HL-60 (cell line): ENCODE measurements at regions not wholly inside any gene's neighbourhood (a gene's known extent, or its start where the extent isn't known, plus 50 kb on each side); places are given as distances from the start of the nearest gene placed in this dataset.

Source experiments
- GABPA ChIP-seq: IDR thresholded peaks from 2 replicates; pipeline ENCODE4 v1.6.1; 2012; ENCODE audit warnings: low read depth
- POLR2AphosphoS5 ChIP-seq: IDR thresholded peaks from 2 replicates; pipeline ENCODE4 v1.6.1; 2012; ENCODE audit warnings: low read depth
- REST ChIP-seq: IDR thresholded peaks from 2 replicates; pipeline ENCODE4 v1.6.1; 2012; ENCODE audit warnings: low read depth; ENCODE audit not compliant: insufficient replicate concordance
- SPI1 ChIP-seq: IDR thresholded peaks from 2 replicates; pipeline ENCODE4 v1.6.1; 2012; ENCODE audit warnings: low read depth, mild to moderate bottlenecking, borderline replicate concordance
- TF ChIP-seq, protein P1 (sequence below): IDR thresholded peaks from one replicate; pipeline ENCODE4 v1.5.1; 2011; ENCODE audit warnings: low read length, control low read depth, inconsistent platforms; ENCODE audit not compliant: insufficient read depth

DNA sequence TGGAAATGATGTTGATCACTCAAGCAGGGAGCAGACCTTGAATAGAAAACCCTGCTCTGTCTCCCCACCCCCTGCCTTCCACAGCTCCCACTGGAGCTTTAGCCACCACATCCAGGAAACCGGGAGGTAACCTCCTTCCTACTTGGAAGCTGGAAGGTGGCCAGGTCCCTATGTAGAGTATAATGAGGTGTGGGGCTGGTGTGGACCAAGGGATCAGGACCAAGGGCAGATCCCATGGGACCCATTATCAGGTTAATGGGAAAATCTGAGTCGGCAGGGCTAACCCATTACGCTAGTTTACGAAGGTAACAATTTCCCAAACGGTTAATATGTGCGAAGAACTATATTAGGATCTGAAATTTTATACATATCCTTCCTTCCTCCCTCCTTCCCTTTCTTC lies 321.9 kb downstream of the MIAT start:
- TF ChIP-seq, protein P1, sequence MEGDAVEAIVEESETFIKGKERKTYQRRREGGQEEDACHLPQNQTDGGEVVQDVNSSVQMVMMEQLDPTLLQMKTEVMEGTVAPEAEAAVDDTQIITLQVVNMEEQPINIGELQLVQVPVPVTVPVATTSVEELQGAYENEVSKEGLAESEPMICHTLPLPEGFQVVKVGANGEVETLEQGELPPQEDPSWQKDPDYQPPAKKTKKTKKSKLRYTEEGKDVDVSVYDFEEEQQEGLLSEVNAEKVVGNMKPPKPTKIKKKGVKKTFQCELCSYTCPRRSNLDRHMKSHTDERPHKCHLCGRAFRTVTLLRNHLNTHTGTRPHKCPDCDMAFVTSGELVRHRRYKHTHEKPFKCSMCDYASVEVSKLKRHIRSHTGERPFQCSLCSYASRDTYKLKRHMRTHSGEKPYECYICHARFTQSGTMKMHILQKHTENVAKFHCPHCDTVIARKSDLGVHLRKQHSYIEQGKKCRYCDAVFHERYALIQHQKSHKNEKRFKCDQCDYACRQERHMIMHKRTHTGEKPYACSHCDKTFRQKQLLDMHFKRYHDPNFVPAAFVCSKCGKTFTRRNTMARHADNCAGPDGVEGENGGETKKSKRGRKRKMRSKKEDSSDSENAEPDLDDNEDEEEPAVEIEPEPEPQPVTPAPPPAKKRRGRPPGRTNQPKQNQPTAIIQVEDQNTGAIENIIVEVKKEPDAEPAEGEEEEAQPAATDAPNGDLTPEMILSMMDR = no peak
- peak; percentile 46 for TF ChIP-seq REST
- no peak for TF ChIP-seq POLR2AphosphoS5
- TF ChIP-seq GABPA = no peak
- no peak for TF ChIP-seq SPI1
